Esophagus squamous epithelium (tissue), 5 donors: ENCODE measurements at regions not wholly inside any gene's neighbourhood (a gene's known extent, or its start where the extent isn't known, plus 50 kb on each side); places are given as distances from the start of the nearest gene placed in this dataset.
A peak's percentile ranks its signal among the peaks of the same experiment; 100 is the strongest.

Experiments
- DNase-seq: peaks from one replicate; lab custom pipeline; 2025; lab: John Stamatoyannopoulos, UW
- H3K27ac ChIP-seq, 4 donors: fragments of 200-600 bp; sonication (generic); one replicate each; pipeline ENCODE4 v1.5.1; 2016 to 2019; ENCODE audit warnings: mild to moderate bottlenecking in 1 of 4
- H3K27me3 ChIP-seq, 4 donors: fragments of 200-600 bp; sonication (generic); 1 replicate in 3 of 4; 2 replicates in 1 of 4; pipeline versions ENCODE4 v1.5.1 to v1.6.0; 2017 to 2021; ENCODE audit warnings: antibody characterized with exemption in 1 of 4
- H3K36me3 ChIP-seq, 3 donors: fragments of 200-600 bp; sonication (generic); one replicate each; pipeline ENCODE4 v1.5.1; 2016 to 2019
- H3K4me1 ChIP-seq, 3 donors: fragments of 200-600 bp; sonication (generic); one replicate each; pipeline ENCODE4 v1.5.1; 2017 to 2019
- H3K4me3 ChIP-seq, 4 donors: fragments of 200-600 bp; sonication (generic); 1 replicate in 3 of 4; 2 replicates in 1 of 4; pipeline ENCODE4 v1.5.1; 2016 to 2019; ENCODE audit warnings: mild to moderate bottlenecking in 2 of 4, moderate library complexity in 1 of 4
- H3K9me3 ChIP-seq, 3 donors: fragments of 200-600 bp; sonication (generic); one replicate each; pipeline ENCODE4 v1.5.1; 2016 to 2019
- CTCF ChIP-seq, 6 experiments: fragments of 450-650 bp in 4 of 6; fragments of 200-600 bp in 2 of 6; sonication (generic) in 2 of 6; IDR thresholded peaks; one replicate each; pipeline ENCODE4 v1.5.1; 2016 to 2019; ENCODE audit warnings: antibody characterized with exemption in 6 of 6, mild to moderate bottlenecking in 4 of 6, moderate library complexity in 4 of 6
- POLR2A ChIP-seq, 4 donors: fragments of 450-650 bp; IDR thresholded peaks; one replicate each; pipeline ENCODE4 v1.6.1; 2017; ENCODE audit warnings: antibody characterized with exemption in 4 of 4, mild to moderate bottlenecking in 4 of 4, moderate library complexity in 3 of 4
- WGBS, 2 donors: methylation state at CpG; one replicate each; pipeline ENCODE4 v1.1.5; 2018; 5-methylcytosine and 5-hydroxymethylcytosine counted together
- intact Hi-C: fragments of 100-400 bp; cut with DNase I; formaldehyde crosslinking; loops from one replicate; pipeline ENCODE4 v1.15.0; 2022
- donor health status: DM: yes; HTN: yes; CAD: no.

GRCh38 chr2:240244543-240244942 lies 104.1 kb upstream of the OTOS start:
- Histone ChIP-seq H3K9me3 (no peaks in the 10 kb centered on the region), H3K4me3 (no peak overlapping the region), H3K27me3 (no peaks in the 10 kb centered on the region), H3K4me1 (peaks cover 6 to 30% (median 8%) of the 10 kb centered on the region in 3 donors), H3K36me3 (no peaks in the 10 kb centered on the region), H3K27ac (peak overlapping the region in 1 of 4 donors; percentile 25)
- 38 to 61% methylated on average over 11 to 12 of the region's 15 CpGs for WGBS, 2 donors
- TF ChIP-seq CTCF (IDR thresholded peaks at IDR 0.05), result no peak
- no peak for DNase-seq
- intact Hi-C loops, result no loop called here

- intact Hi-C loops, result no loop called here
- TF ChIP-seq POLR2A (IDR thresholded peaks at IDR 0.05) (no peak), CTCF (IDR thresholded peaks at IDR 0.05) (no peak)
- Histone ChIP-seq H3K27me3 (no peaks in the 10 kb centered on the region), H3K4me1 (peaks cover 12 to 37% (median 15%) of the 10 kb centered on the region in 3 donors), H3K9me3 (no peaks in the 10 kb centered on the region), H3K36me3 (no peaks in the 10 kb centered on the region), H3K4me3 (no peak overlapping the region), H3K27ac (no peak overlapping the region)
- no peak for DNase-seq
- WGBS, 2 donors, result 74 to 91% methylated on average over 4 of the region's 4 CpGs
Observed at GRCh38 chr2:240245184-240245583, 104.7 kb upstream of the OTOS start.

- no peaks in the 10 kb centered on the region for H3K27me3 ChIP-seq
- H3K9me3 ChIP-seq, result no peaks in the 10 kb centered on the region
- WGBS, 2 donors, result 80 to 98% methylated on average over 7 to 18 of the region's 23 CpGs
- H3K4me3 ChIP-seq, result no peak overlapping the region
- no peak overlapping the region for H3K27ac ChIP-seq
- intact Hi-C loops, result no loop called here
- peaks cover 17 to 42% (median 20%) of the 10 kb centered on the region in 3 donors for H3K4me1 ChIP-seq
- no peak for DNase-seq
- no peaks in the 10 kb centered on the region for H3K36me3 ChIP-seq
- no peak for TF ChIP-seq POLR2A (IDR thresholded peaks at IDR 0.05)
- TF ChIP-seq CTCF (IDR thresholded peaks at IDR 0.05), result no peak
Observed at GRCh38 chr2:240245706-240246105, 105.2 kb upstream of the OTOS start.

GRCh38 chr2:240246173-240246820 lies 105.8 kb upstream of the OTOS start:
- no peak for DNase-seq
- intact Hi-C loops, result no loop called here
- Histone ChIP-seq H3K4me3 (no peak overlapping the region), H3K4me1 (peaks cover 23 to 48% (median 26%) of the 10 kb centered on the region in 3 donors), H3K27ac (peak overlapping the region in 1 of 4 donors; percentile 66), H3K9me3 (no peaks in the 10 kb centered on the region), H3K36me3 (no peaks in the 10 kb centered on the region), H3K27me3 (no peaks in the 10 kb centered on the region)
- TF ChIP-seq POLR2A (IDR thresholded peaks at IDR 0.05) (no peak), CTCF (IDR thresholded peaks at IDR 0.05) (no peak)
- WGBS, 2 donors, result 85 to 90% methylated on average over 13 to 15 of the region's 15 CpGs

GRCh38 chr2:240247241-240247867 lies 106.9 kb upstream of the OTOS start:
- TF ChIP-seq CTCF (IDR thresholded peaks at IDR 0.05) (no peak), POLR2A (IDR thresholded peaks at IDR 0.05) (no peak)
- no peaks in the 10 kb centered on the region for H3K27me3 ChIP-seq
- intact Hi-C loops, result no loop called here
- no peaks in the 10 kb centered on the region for H3K36me3 ChIP-seq
- H3K9me3 ChIP-seq, result no peaks in the 10 kb centered on the region
- 80% methylated on average over 1 to 3 of the region's 10 CpGs for WGBS, 2 donors
- no peak overlapping the region for H3K27ac ChIP-seq
- no peak overlapping the region for H3K4me3 ChIP-seq
- no peak for DNase-seq
- peaks cover 29 to 58% (median 32%) of the 10 kb centered on the region in 3 donors for H3K4me1 ChIP-seq
